Left lobe of liver (tissue), 2 donors: ENCODE measurements at regions not wholly inside any gene's neighbourhood (a gene's known extent, or its start where the extent isn't known, plus 50 kb on each side); places are given as distances from the start of the nearest gene placed in this dataset.
A peak's percentile ranks its signal among the peaks of the same experiment; 100 is the strongest.
"Not testable (repeated sequence)": the region's sequence is repeated elsewhere in the genome, so short reads cannot be mapped to it uniquely, and the experiment has no call there.

ENCODE experiments used
- ATAC-seq: fragments of 200-7000 bp; cut with Tn5 transposase; one replicate; pipeline ENCODE4 v1.9.1; 2020; ENCODE audit warnings: mild to moderate bottlenecking, moderate library complexity
- DNase-seq: peaks from one replicate; pipeline ENCODE4 v3.0.0-alpha.2; 2020; ENCODE audit warnings: low spot score
- donor health status: DM: no; HTN: no; CAD: no; lungs with moderate emphysema.
- donor health status: DM: no; HTN: yes; CAD: no.

GRCh38 chrX:23458957-23459356 lies 124.3 kb downstream of the PTCHD1 start:
- DNase-seq, ATAC-seq: not testable (repeated sequence)

DNA sequence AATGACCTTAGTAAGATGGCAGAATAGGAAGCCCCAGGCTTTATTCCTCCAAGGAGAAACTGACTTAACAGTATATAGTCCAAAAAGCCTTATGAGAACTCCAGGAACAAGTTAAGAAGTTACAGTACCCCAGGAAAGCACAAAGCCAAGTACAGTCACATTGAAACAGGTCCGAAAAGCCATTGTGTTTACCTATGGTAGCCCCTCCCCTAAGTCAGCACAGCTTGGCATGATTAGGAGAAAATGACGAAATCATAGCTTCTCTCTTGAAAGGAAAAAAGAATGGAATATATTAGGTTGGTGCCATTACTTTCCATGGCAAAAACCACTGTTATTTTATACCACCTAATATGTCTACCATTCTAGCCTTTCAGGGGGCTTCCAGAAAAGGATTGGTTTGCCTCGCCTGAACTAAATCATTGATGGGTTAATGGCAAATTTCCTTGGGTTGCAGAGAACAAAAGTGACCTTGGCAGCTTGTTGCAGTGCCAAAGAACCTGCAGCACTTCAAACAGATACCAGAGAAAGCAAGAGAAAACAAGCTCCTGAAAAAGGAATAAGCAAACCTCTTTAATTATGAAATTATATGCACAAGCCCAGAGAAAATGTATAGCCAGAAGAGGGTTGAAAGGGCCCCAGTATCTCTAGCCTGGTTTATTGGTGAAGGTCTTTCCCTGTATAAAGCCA lies 130.6 kb downstream of the PTCHD1 start:
- DNase-seq (no peak), ATAC-seq (no peak)

GRCh38 chrX:23465985-23466384 lies 131.3 kb downstream of the PTCHD1 start:
- no peak for DNase-seq
- no peak for ATAC-seq

- DNase-seq: no peak
- ATAC-seq: no peak
Measured at GRCh38 chrX:23478056-23478455, 143.4 kb downstream of the PTCHD1 start.

DNA sequence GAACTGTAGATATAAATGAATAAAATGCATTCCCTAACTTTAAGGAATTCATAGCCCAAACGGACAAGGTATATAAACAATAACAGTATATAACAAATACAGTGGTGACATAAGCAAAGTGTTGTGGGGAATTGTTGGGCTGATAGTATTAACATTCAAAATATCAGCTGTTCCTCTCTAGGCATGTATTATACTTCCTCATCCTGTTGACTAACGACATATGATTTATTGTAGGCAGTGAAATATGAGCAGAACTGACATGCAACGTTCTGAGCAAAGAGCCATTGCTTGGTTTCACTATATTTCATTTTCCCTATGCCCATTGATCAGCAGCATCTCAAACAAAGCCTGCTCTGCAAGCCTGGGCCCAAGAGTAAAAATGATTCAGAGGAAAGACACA lies 143.9 kb downstream of the PTCHD1 start:
- DNase-seq (no peak), ATAC-seq (no peak)

DNA sequence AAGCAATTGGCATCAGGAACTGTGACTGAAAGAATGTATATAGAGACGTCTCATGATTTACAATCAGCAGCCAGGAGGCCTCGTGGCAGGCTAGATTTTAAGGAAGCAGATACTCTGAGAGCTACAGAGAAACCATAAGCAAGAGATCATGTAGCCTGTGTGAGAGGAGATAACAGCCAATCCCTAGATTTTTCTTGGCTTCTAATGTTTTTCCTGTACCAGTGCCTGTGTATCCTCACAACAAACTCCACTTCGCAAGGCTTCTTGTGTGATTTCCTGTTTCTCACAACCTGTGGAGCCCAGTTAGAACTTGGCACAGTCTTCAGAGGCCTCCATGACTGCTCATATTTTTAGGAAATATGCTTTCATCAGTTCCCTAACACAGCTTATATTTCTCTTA lies 147.9 kb downstream of the PTCHD1 start:
- DNase-seq: no peak

DNA sequence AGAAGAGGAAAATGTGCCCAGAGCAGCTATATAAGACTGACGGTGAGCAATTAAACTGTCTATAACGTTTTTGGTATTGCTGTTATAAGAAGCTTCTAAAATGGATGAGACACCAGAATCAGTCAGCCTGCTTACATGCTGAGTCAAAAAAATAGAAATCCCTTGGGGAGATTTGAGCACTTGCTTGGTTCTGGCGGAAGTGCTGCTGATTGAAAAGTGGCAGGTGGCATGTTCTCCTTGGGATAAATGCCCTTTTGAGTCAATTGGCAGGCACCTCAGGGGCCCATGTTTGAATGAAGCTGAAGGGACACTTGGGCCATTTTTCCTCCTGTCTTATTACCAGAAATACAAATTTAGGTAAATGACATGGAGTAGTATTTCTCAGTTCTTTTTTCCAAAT lies 148.7 kb downstream of the PTCHD1 start:
- no peak for DNase-seq
- ATAC-seq: no peak

More for the DNA sequence above, 147.9 kb downstream of the PTCHD1 start:
- ATAC-seq: no peak

DNA sequence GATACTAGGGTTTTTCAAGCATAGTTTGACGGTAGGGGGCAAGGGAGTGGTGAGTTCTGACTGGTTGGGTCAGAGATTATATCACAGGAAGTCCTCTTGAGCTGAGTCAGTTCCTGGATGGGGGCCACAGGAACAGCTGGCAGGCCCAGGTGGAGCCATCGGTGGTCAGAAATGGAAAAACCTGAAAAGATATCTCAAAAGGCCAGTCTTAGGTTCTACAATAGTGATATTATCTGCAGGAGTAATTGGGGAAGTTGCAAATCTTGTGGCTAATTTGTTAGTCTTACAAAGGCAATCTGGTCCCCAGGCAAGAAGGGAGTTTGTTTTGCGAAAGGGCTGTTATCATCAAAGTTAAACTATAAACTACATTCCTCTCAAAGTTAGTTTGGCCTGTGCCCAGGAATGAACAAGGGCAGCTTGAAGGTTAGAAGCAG lies 159.3 kb downstream of the PTCHD1 start:
- ATAC-seq: no peak
- no peak for DNase-seq

- no peak for DNase-seq
- no peak for ATAC-seq
Measured at GRCh38 chrX:23494741-23495140, 160.1 kb downstream of the PTCHD1 start.

- ATAC-seq (no peak), DNase-seq (no peak)
Measured at GRCh38 chrX:23497919-23498318, 163.3 kb downstream of the PTCHD1 start.

GRCh38 chrX:23501974-23502373 lies 165.3 kb upstream of the PRDX4 start:
- ATAC-seq (no peak), DNase-seq (no peak)

DNA sequence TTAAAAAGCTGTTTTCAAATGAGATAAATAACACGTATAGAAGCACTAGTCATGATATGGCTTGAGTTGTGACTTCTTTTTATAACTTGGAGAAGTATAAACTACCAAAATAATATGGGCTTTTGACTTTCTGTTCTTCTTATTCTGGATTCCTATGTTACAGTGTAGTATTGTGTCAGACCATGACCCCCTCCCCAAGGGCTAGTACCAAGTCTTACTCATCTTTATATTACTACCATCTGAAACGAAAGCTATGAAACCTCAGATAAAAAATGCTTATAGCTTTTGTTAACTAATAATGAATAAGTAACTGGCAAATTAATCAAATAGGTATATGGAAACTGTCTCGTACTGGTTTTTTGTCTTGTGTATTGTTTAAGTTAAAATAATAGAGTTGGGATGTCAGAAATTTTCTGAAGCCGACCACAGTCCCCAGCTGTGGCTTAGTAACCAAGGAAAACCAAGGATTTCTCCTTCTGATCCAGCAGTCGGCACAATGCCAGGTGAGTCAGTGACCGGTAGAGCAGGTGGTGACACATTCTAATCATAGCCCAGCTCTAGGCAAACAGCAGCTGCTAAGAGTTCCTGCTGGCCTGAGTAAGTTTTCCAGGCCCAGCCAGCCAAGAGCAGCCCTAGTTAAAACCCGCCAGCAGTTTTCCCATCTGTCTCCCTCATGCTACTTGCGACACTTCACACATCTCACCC lies 163.3 kb upstream of the PRDX4 start:
- DNase-seq: no peak
- ATAC-seq: peak; percentile 46

DNA sequence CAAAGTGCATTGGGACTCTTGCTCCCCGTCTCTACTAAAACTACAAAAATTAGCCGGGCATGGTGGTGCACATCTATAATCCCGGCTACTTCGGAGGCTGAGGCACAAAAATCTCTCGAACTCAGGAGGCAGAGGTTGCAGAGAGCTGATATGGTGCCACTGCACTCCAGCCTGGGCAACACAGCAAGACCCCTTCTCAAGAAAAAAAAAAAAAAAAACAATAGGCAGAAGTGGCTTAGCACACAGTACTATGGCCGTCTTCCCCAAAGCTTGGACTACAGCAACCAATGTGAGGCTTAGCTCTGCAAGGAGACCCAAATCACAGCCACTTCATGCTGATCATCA lies 162.8 kb upstream of the PRDX4 start:
- no peak for ATAC-seq
- no peak for DNase-seq

DNA sequence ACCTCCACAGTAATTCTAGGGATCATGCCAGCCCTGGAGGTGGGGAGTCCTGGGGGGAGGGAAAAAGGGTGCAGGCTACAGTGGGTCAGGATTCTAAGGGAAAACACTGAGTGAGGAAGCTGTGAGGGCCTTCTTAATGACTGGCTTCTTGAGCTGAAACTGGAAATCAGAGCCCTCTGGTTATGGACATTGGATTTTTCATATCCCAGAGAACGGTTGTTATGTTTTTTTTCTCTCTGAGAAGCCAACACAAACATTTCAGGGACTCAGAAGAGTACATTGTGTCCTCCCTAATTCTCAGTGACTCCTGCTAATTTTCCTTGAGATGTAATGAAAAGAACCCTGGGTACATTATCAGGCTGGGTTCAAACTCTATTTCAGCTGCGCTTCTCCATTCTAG lies 162.4 kb upstream of the PRDX4 start:
- no peak for ATAC-seq
- no peak for DNase-seq

GRCh38 chrX:23505531-23506303 lies 161.6 kb upstream of the PRDX4 start:
- ATAC-seq (no peak), DNase-seq (no peak)

- no peak for DNase-seq
- no peak for ATAC-seq
Measured at GRCh38 chrX:23509256-23509655, 158.0 kb upstream of the PRDX4 start.

DNA sequence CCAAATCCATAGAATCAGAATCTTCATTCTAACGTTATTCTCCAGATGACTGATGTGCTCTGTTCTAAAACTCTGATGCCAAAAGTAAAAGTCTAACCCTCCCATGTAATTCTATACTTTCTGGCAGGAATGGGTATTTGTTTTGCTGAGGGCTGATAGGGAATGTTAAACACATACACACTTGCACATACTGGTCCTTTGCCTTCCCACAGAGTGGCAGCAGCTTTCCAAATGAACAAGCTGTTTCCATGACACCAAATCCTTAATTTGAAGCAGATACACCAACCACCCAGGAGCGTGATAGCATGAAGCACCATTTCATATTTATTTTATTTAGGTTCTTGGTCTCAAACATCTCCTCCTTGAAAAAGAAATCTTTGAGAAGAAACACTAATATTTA lies 155.5 kb upstream of the PRDX4 start:
- DNase-seq (no peak), ATAC-seq (no peak)

- ATAC-seq (no peak), DNase-seq (no peak)
Measured at GRCh38 chrX:23513121-23513520, 154.2 kb upstream of the PRDX4 start.

DNA sequence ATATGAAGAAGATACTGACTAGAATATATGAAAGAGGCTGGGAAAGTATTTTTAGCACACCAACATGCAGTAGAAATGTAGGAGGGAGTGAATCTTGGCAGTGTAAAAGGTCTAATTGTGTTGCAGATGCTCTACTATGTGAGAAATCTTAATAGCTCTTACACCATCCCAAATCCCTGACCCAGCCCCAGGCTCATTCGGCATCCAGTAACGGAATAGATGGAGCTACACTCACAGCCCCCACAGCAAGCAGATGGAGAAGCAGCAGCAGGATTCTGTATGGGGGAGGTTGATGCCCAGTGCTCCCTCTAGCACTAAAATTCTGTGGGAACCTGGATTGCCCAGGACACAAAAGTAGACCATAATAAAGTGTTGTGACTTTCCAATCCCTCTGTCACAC lies 153.2 kb upstream of the PRDX4 start:
- ATAC-seq: no peak
- DNase-seq: no peak

- ATAC-seq (no peak), DNase-seq (no peak)
Measured at GRCh38 chrX:23515028-23515427, 152.3 kb upstream of the PRDX4 start.

DNA sequence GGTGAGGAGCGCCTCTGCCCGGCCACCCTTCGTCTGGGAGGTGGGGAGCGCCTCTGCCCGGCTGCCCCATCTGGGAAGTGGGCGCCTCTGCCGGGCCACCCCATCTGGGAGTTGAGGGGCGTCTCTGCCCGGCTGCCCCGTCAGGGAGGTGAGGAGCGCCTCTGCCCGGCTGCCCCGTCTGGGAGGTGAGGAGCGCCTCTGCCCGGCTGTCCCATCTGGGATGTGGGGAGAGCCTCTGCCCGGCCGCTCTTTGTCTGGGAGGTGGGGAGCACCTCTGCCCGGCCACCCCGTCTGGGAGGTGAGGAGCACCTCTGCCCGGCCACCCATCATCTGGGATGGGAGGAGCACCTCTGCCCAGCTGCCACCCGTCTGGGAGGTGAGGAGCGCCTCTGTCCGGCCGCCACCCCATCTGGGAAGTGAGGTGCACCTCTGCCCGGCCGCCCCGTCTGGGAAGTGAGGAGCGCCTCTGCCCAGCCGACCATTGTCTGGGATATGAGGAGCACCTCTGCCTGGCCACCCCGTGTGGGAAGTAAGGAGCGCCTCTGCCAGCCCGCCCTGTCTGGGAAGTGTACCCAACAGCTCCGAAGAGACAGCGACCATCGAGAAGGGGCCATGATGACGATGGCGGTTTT lies 144.2 kb upstream of the PRDX4 start:
- ATAC-seq, DNase-seq: not testable (repeated sequence)

DNA sequence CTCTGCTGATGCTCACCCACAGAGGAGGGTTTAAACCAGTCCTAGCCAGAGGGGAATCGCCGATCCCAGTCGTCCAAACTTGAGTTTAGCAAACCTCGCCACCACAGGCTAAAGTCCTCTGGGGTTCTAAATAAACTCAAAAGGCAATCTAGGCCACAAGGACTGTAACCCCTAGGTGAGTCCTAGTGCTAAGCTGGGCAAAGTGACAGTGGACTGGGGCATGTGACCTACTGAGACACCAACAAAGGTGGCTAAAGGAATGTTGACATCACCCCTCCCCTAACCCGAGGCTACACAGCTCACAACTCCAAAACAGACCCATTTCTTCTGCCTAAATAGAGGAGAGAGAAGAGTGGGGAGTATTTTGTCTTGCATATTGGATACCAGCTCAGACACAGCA lies 142.8 kb upstream of the PRDX4 start:
- DNase-seq (no peak), ATAC-seq (no peak)
